ENCODE measurements at regions not wholly inside any gene's neighbourhood (a gene's known extent, or its start where the extent isn't known, plus 50 kb on each side); places are given as distances from the start of the nearest gene placed in this dataset.

GRCh38 chr2:146125551-146125950 is 1605.6 kb upstream of the ZEB2 start:
- Mint-ChIP-seq H3K27ac (no peak overlapping the region), H3K4me1 (peaks cover 1% of the 10 kb centered on the region; the same call in 2 of the 3 replicates), H3K9me3 (no peaks in the 10 kb centered on the region), H3K4me3 (no peak overlapping the region), H3K36me3 (ENCODE audit: low read depth) (no peaks in the 10 kb centered on the region), H3K27me3 (ENCODE audit: insufficient read depth, low read depth, poor library complexity) (no peaks in the 10 kb centered on the region)
- no peaks in the 10 kb centered on the region for H3K27me3 ChIP-seq (ENCODE audit: insufficient read depth)
- no peaks in the 10 kb centered on the region for H3K4me1 ChIP-seq (ENCODE audit: insufficient read depth)
- no peaks in the 10 kb centered on the region for H4K20me1 ChIP-seq (replicated peaks; ENCODE audit: insufficient read depth)
- no peak for ATAC-seq
- no peaks in the 10 kb centered on the region for H3K79me2 ChIP-seq (replicated peaks; ENCODE audit: insufficient read depth)
- no peaks in the 10 kb centered on the region for H3K36me3 ChIP-seq (ENCODE audit: insufficient read depth)
- DNase-seq (ENCODE audit: low spot score), result no peak
- no peak overlapping the region for H3K4me3 ChIP-seq
- no peak for TF ChIP-seq NANOG (IDR thresholded peaks at IDR 0.05; ENCODE audit: borderline replicate concordance)
- no peak for TF ChIP-seq EZH2phosphoT487 (IDR thresholded peaks at IDR 0.05; ENCODE audit: unreplicated experiment)
- no peak for TF ChIP-seq CTCF (conservative IDR thresholded peaks at IDR 0.05; ENCODE audit: low read depth in 2 of 2)
- H3K9me2 ChIP-seq (ENCODE audit: insufficient read depth), result 0 out of 2 replicates have a peak, but pooled peaks cover 2% of the 10 kb centered on the region
- no peak overlapping the region for H2AFZ ChIP-seq
- no peaks in the 10 kb centered on the region for H3F3A ChIP-seq (replicated peaks; ENCODE audit: low read depth)
- no peak overlapping the region for H3K4me2 ChIP-seq
- no peak overlapping the region for H3K27ac ChIP-seq (ENCODE audit: low read depth)

DNA sequence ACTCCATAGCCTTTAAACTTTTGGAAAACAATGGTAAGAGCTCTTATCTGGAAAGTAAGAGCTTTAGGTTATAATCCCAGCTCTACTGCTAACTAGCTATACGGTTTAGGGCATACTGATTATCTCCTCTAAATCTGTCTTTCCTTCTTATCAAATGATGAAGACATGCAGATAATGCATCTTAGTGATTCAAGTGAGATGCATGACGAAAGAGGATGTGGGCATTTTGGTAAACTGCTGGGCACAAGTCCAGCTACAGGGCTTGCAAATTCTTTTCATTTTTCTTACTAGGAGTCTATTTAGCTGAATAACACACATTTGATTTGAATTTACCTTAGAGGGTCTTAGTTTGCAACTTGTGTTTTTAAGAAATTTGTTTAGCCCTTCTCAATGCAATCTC is 1604.8 kb upstream of the ZEB2 start:
- no peaks in the 10 kb centered on the region for H3K9me3 Mint-ChIP-seq
- Histone ChIP-seq H4K20me1 (replicated peaks; ENCODE audit: insufficient read depth) (no peaks in the 10 kb centered on the region), H2AFZ (no peak overlapping the region), H3K79me2 (replicated peaks; ENCODE audit: insufficient read depth) (no peaks in the 10 kb centered on the region), H3K27ac (ENCODE audit: low read depth) (no peak overlapping the region), H3K36me3 (ENCODE audit: insufficient read depth) (no peaks in the 10 kb centered on the region), H3K4me2 (no peak overlapping the region), H3F3A (replicated peaks; ENCODE audit: low read depth) (no peaks in the 10 kb centered on the region), H3K27me3 (ENCODE audit: insufficient read depth) (no peaks in the 10 kb centered on the region), H3K4me3 (no peak overlapping the region), H3K4me1 (ENCODE audit: insufficient read depth) (no peaks in the 10 kb centered on the region), H3K9me2 (ENCODE audit: insufficient read depth) (0 out of 2 replicates have a peak, but pooled peaks cover 2% of the 10 kb centered on the region)
- peaks cover 8% of the 10 kb centered on the region for H3K4me1 Mint-ChIP-seq
- no peak for ATAC-seq
- no peaks in the 10 kb centered on the region for H3K27me3 Mint-ChIP-seq (ENCODE audit: insufficient read depth, low read depth, poor library complexity)
- H3K36me3 Mint-ChIP-seq (ENCODE audit: low read depth), result no peaks in the 10 kb centered on the region
- H3K27ac Mint-ChIP-seq, result no peak overlapping the region
- no peak overlapping the region for H3K4me3 Mint-ChIP-seq
- DNase-seq (ENCODE audit: low spot score), result no peak
- TF ChIP-seq ETS1 (IDR thresholded peaks at IDR 0.05) (no peak), ZNF331 (CRISPR knock-in tag; IDR thresholded peaks at IDR 0.05; ENCODE audit: low read depth) (no peak), NANOG (IDR thresholded peaks at IDR 0.05; ENCODE audit: borderline replicate concordance) (no peak), ZNF114 (CRISPR knock-in tag; IDR thresholded peaks at IDR 0.05) (no peak), JUNB (IDR thresholded peaks at IDR 0.05; ENCODE audit: unreplicated experiment) (no peak), EZH2 (IDR thresholded peaks at IDR 0.05; ENCODE audit: low read depth, unreplicated experiment) (no peak), EZH2phosphoT487 (IDR thresholded peaks at IDR 0.05; ENCODE audit: unreplicated experiment) (no peak)
- TF ChIP-seq, protein P1, sequence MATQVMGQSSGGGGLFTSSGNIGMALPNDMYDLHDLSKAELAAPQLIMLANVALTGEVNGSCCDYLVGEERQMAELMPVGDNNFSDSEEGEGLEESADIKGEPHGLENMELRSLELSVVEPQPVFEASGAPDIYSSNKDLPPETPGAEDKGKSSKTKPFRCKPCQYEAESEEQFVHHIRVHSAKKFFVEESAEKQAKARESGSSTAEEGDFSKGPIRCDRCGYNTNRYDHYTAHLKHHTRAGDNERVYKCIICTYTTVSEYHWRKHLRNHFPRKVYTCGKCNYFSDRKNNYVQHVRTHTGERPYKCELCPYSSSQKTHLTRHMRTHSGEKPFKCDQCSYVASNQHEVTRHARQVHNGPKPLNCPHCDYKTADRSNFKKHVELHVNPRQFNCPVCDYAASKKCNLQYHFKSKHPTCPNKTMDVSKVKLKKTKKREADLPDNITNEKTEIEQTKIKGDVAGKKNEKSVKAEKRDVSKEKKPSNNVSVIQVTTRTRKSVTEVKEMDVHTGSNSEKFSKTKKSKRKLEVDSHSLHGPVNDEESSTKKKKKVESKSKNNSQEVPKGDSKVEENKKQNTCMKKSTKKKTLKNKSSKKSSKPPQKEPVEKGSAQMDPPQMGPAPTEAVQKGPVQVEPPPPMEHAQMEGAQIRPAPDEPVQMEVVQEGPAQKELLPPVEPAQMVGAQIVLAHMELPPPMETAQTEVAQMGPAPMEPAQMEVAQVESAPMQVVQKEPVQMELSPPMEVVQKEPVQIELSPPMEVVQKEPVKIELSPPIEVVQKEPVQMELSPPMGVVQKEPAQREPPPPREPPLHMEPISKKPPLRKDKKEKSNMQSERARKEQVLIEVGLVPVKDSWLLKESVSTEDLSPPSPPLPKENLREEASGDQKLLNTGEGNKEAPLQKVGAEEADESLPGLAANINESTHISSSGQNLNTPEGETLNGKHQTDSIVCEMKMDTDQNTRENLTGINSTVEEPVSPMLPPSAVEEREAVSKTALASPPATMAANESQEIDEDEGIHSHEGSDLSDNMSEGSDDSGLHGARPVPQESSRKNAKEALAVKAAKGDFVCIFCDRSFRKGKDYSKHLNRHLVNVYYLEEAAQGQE (IDR thresholded peaks at IDR 0.05; ENCODE audit: unreplicated experiment), result no peak

Data from GM23338 (cell line).